Muscle of leg (tissue), 3 donors: ENCODE measurements at regions not wholly inside any gene's neighbourhood (a gene's known extent, or its start where the extent isn't known, plus 50 kb on each side); places are given as distances from the start of the nearest gene placed in this dataset.
A peak's percentile ranks its signal among the peaks of the same experiment; 100 is the strongest.
"Not testable (repeated sequence)": the region's sequence is repeated elsewhere in the genome, so short reads cannot be mapped to it uniquely, and the experiment has no call there.

Experiments
- DNase-seq: peaks from one replicate; pipeline ENCODE4 v3.0.0; 2013
- H3K27ac ChIP-seq: one replicate; pipeline ENCODE4 v1.5.1; 2013; ENCODE audit warnings: mild to moderate bottlenecking, low read length, control low read depth
- H3K27me3 ChIP-seq: one replicate; pipeline ENCODE4 v1.6.1; 2013; ENCODE audit warnings: low read length; ENCODE audit not compliant: control insufficient read depth, insufficient read depth
- H3K36me3 ChIP-seq: one replicate; pipeline ENCODE4 v1.6.1; 2013; ENCODE audit warnings: low read length; ENCODE audit not compliant: control insufficient read depth, insufficient read depth
- H3K4me1 ChIP-seq: one replicate; pipeline ENCODE4 v1.6.1; 2013; ENCODE audit warnings: low read length; ENCODE audit not compliant: control insufficient read depth, insufficient read depth
- H3K4me3 ChIP-seq: one replicate; pipeline ENCODE4 v1.5.1; 2013; ENCODE audit warnings: low read length, control low read depth
- H3K9me3 ChIP-seq: replicated peaks from 2 replicates; pipeline ENCODE4 v1.6.1; 2013; ENCODE audit warnings: low read depth, low read length; ENCODE audit not compliant: control insufficient read depth
- WGBS: methylation state at CpG from one replicate; pipeline ENCODE4 v1.1.5; 2013; ENCODE audit warnings: missing lambda C conversion rate; ENCODE audit not compliant: insufficient coverage; 5-methylcytosine and 5-hydroxymethylcytosine counted together

GRCh38 chr4:52207146-52207545, 156.0 kb downstream of the SPATA18 start:
- DNase-seq, H3K27me3 ChIP-seq, H3K36me3 ChIP-seq, H3K4me1 ChIP-seq, H3K4me3 ChIP-seq, H3K9me3 ChIP-seq, H3K27ac ChIP-seq: not testable (repeated sequence)
- 86% methylated on average over 1 of the region's 4 CpGs for WGBS

GRCh38 chr4:52212702-52213101, 161.6 kb downstream of the SPATA18 start:
- WGBS, result 40% methylated on average over 1 of the region's 3 CpGs
- Histone ChIP-seq H3K9me3 (no peaks in the 10 kb centered on the region), H3K27ac (peak overlapping the region; percentile 47), H3K4me1 (no peaks in the 10 kb centered on the region), H3K4me3 (no peak overlapping the region), H3K36me3 (no peaks in the 10 kb centered on the region), H3K27me3 (no peaks in the 10 kb centered on the region)
- DNase-seq, result peak; percentile 97

DNA sequence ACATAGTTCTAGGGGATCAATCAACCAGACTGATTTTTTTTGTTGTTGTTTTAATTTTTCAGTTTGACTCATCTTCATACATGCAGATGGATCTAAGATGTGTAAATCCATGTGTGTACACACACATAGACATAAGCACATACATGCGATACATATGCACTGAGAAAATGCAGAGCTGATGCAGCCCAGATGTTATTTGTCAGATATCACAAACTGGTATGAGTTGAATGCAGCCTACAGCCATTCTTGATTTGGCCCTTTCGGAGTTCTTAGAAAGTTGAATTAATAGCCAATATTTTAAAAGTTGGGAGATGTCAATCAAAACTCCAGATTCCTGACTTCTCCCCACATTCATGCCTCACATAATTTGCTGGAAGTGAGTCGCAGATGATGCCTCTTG, 180.4 kb downstream of the SPATA18 start:
- H3K9me3 ChIP-seq, result no peaks in the 10 kb centered on the region
- no peak overlapping the region for H3K4me3 ChIP-seq
- no peak for DNase-seq
- H3K4me1 ChIP-seq, result peaks cover 2% of the 10 kb centered on the region
- no peaks in the 10 kb centered on the region for H3K36me3 ChIP-seq
- no peaks in the 10 kb centered on the region for H3K27me3 ChIP-seq
- no CpG with 5 or more reads among the region's 3 CpGs for WGBS
- H3K27ac ChIP-seq, result no peak overlapping the region

- H3K27ac ChIP-seq, result peak overlapping the region; percentile 57
- DNase-seq, result peak; percentile 95
- no peaks in the 10 kb centered on the region for H3K36me3 ChIP-seq
- peaks cover 2% of the 10 kb centered on the region for H3K4me1 ChIP-seq
- no peaks in the 10 kb centered on the region for H3K27me3 ChIP-seq
- no peaks in the 10 kb centered on the region for H3K9me3 ChIP-seq
- no peak overlapping the region for H3K4me3 ChIP-seq
- no CpG with 5 or more reads among the region's 6 CpGs for WGBS
Measured at GRCh38 chr4:52234561-52235440, 183.7 kb downstream of the SPATA18 start.

DNA sequence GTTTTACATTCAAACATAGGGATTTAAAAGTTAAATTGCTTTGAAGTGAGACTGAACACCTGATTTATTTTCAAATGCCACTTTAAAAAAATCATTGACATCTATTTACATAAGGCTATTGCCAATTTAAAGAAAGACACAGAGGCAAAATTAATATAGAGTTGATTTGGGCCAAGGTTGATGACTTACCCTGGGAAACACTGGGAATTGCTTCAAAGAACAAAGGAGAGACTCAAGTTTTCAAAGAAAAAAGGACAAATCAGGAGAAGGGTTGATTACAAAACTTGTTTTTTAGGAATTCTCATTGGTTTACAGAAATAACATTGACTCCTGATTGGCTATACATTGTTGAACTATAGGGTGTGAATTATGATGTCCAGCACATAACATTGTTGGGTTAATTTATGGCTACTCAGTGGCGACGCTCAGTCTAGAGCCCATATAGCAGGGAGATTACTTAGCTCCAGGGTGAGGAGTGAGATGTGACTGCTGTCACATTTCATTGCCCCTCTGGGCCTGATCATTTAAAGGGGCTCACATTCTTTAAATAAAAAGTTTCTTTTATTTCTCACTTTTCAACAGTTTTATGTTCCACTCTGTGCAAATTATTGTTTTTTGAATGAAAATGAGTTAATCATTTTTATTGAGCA, 184.6 kb downstream of the SPATA18 start:
- 30% methylated on average over 2 of the region's 2 CpGs for WGBS
- DNase-seq, result peak; percentile 63
- Histone ChIP-seq H3K27me3 (no peaks in the 10 kb centered on the region), H3K36me3 (no peaks in the 10 kb centered on the region), H3K4me1 (peaks cover 2% of the 10 kb centered on the region), H3K27ac (peak overlapping the region; percentile 57), H3K4me3 (no peak overlapping the region), H3K9me3 (no peaks in the 10 kb centered on the region)

GRCh38 chr4:52241916-52242315, 190.8 kb downstream of the SPATA18 start:
- DNase-seq, result no peak
- H3K9me3 ChIP-seq, result no peaks in the 10 kb centered on the region
- H3K27me3 ChIP-seq, result no peaks in the 10 kb centered on the region
- H3K36me3 ChIP-seq, result no peaks in the 10 kb centered on the region
- no peak overlapping the region for H3K4me3 ChIP-seq
- peaks cover 8% of the 10 kb centered on the region for H3K4me1 ChIP-seq
- H3K27ac ChIP-seq, result no peak overlapping the region

GRCh38 chr4:52243367-52243766, 192.3 kb downstream of the SPATA18 start:
- Histone ChIP-seq H3K9me3 (no peaks in the 10 kb centered on the region), H3K4me3 (no peak overlapping the region), H3K27ac (no peak overlapping the region), H3K27me3 (no peaks in the 10 kb centered on the region), H3K4me1 (peaks cover 11% of the 10 kb centered on the region), H3K36me3 (no peaks in the 10 kb centered on the region)
- no CpG with 5 or more reads among the region's 5 CpGs for WGBS
- no peak for DNase-seq

- H3K36me3 ChIP-seq, result no peaks in the 10 kb centered on the region
- H3K4me3 ChIP-seq, result no peak overlapping the region
- H3K4me1 ChIP-seq, result peaks cover 16% of the 10 kb centered on the region
- H3K27ac ChIP-seq, result no peak overlapping the region
- no peaks in the 10 kb centered on the region for H3K27me3 ChIP-seq
- WGBS, result 67% methylated on average over 2 of the region's 7 CpGs
- H3K9me3 ChIP-seq, result no peaks in the 10 kb centered on the region
- no peak for DNase-seq
Measured at GRCh38 chr4:52244103-52244775, 193.1 kb downstream of the SPATA18 start.

- no CpG with 5 or more reads among the region's 3 CpGs for WGBS
- H3K27me3 ChIP-seq, result no peaks in the 10 kb centered on the region
- no peaks in the 10 kb centered on the region for H3K9me3 ChIP-seq
- no peaks in the 10 kb centered on the region for H3K36me3 ChIP-seq
- H3K27ac ChIP-seq, result no peak overlapping the region
- peaks cover 19% of the 10 kb centered on the region for H3K4me1 ChIP-seq
- DNase-seq, result peak; percentile 71
- no peak overlapping the region for H3K4me3 ChIP-seq
Measured at GRCh38 chr4:52244848-52245247, 193.7 kb downstream of the SPATA18 start.

GRCh38 chr4:52246827-52247226, 195.7 kb downstream of the SPATA18 start:
- peak; percentile 41 for DNase-seq
- WGBS, result 71% methylated on average over 1 of the region's 1 CpG
- Histone ChIP-seq H3K27ac (no peak overlapping the region), H3K4me1 (peaks cover 26% of the 10 kb centered on the region), H3K36me3 (no peaks in the 10 kb centered on the region), H3K27me3 (no peaks in the 10 kb centered on the region), H3K9me3 (peaks cover 2% of the 10 kb centered on the region), H3K4me3 (no peak overlapping the region)
